HG03045 (cell line): ENCODE measurements at regions not wholly inside any gene's neighbourhood (a gene's known extent, or its start where the extent isn't known, plus 50 kb on each side); places are given as distances from the start of the nearest gene placed in this dataset.
"Not testable (repeated sequence)": the region's sequence is repeated elsewhere in the genome, so short reads cannot be mapped to it uniquely, and the experiment has no call there.

Source experiments
- ATAC-seq: cut with Tn5 transposase; IDR thresholded peaks from one replicate; pipeline ENCODE4 v1.9.1; 2021; ENCODE audit warnings: mild to moderate bottlenecking, moderate library complexity; ENCODE audit not compliant: unreplicated experiment

DNA sequence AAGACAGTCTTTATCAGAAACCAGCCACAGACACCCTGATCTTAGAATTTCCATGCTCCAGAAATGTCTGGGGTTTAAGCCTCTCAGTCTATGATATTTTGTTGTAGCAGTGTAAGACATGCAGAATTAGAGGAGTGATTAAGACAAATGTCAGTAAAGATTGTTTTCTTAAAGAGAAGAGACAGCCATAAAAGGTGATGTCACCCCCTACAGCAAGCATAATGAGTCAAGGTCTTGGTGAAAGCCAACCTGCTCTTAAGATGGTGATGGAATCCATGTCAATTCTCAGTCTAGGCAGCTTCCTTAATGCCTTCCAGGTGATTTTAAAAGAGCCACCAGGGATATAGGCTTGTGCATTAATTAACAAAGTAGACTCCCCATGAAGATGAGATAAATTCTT lies 849.9 kb upstream of the EPHA7 start:
- ATAC-seq: no peak

DNA sequence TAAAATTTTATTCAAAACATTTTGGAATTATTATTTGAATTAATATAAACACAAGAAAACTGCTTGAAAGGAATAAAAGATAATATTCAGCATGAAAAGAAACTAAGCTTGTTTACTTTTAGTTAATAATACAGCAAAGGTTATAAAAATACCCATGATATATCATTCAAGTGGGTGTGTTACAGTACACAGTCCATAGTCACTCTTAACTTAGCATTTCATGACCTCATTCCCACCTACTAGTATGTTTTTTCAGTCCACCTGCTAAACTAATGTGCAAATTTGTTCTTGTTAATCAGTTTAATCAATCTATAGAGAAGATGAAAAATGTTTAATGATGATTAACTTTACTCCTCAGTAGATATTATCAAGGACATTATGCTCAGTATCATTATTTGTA lies 841.4 kb upstream of the EPHA7 start:
- no peak for ATAC-seq

DNA sequence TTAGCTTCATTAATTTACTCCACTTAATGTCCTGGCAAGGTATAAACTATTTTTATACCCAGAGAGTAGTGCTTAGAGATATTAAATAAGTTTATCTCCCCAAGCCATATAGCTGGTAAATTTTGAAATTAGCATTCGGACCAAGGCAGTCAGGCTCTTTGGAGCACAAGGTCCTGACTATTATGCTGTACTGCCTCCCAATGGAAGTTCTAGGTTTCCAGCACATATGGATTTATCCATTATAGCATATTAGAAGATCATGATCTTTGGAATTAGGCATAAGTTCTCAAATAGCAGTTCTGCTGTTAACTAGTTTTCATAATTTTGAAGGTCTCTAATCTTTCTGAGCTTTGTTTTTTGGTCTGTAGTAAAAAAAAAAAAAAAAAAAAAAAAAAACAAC lies 835.3 kb upstream of the EPHA7 start:
- ATAC-seq: no peak

DNA sequence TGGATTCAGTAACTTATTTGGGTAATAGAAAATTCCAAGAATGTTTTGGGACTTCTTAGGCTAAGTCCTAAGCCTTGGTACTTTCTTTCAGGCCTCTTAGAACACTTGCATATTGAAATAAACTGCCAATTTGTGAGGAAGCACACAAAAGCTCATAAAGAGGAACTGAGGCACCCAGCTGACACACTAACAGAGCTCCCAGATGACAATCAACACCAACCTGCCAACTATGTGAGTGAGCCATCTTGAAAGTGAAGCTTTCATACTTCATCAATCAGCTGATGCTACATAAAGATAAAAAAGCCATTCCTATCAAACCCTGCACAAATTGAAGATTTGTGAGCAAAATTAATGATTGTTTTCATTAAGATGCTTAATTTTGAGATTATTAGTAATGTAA lies 832.5 kb upstream of the EPHA7 start:
- no peak for ATAC-seq

DNA sequence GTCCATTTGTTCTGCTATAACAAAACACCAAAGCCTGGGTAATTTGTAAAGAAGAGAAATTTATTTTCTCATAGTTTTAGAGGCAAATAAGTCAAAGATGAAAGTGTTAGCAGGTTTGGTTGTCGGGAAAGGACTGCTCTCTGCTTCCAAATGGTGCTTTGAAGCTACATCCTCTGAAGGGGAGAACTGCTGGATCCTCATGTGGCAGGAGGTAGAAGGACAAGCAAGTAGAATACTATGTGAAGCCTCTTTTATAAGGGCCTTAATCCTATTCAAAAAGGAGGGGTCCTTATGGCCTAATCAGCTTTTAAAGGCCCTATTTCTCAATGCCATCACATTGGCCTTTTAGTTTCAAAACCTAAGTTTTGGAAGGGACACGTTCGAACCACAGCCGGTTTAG lies 826.0 kb upstream of the EPHA7 start:
- ATAC-seq: no peak

DNA sequence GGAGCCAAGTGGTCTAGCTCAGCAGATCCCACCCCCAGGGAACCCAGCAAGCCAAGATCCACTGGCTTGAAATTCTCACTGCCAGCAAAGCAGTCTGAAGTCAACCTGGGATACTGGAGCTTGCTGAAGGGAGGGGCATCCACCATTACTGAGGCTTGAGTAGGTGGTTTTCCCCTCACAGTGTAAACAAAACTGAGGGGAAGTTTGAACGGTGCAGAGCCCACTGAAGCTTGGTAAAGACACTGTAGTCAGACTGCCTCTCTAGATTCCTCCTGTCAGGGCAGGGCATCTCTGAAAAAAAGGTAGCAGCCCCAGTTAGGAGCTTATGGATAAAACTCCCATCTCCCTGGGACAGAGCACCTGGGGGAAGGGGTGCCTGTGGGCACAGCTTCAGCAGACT lies 819.5 kb upstream of the EPHA7 start:
- no peak for ATAC-seq

DNA sequence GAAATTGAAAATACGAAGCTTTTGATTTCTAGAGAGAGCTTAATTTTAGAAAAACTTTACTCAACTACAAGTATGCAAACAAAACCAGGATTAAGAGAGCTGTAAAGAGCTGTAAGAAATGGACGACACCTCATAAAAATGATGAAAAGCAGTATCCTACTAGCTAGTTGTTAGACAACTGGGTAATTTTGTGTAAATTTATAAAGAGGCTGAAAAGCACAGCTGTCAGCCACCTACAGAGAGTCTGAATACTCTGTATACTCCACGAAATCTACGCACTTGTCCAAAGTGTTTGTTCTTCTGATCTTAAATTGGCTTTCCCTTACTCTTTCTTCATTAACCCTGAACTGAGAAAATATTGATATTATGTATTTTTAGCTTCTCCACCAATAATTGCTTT lies 808.4 kb upstream of the EPHA7 start:
- ATAC-seq: no peak

DNA sequence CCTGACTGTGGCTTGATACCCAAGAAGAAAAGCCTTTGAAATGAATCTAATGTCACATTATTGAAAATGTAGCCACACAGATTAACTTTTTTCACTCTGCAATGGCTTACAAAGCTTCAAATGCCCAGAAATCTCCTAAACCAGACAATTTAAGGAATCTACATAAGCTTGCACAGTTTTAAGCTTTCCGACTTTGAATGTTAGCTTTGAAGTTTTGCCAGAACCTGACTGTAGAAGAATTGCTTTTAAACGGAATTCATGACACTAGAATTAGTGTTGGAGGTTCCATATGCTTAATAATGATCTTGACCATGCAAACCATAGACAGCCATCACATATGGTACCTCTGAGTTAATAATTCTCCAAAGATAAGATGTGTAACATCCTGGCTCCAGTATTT lies 798.5 kb upstream of the EPHA7 start:
- no peak for ATAC-seq

DNA sequence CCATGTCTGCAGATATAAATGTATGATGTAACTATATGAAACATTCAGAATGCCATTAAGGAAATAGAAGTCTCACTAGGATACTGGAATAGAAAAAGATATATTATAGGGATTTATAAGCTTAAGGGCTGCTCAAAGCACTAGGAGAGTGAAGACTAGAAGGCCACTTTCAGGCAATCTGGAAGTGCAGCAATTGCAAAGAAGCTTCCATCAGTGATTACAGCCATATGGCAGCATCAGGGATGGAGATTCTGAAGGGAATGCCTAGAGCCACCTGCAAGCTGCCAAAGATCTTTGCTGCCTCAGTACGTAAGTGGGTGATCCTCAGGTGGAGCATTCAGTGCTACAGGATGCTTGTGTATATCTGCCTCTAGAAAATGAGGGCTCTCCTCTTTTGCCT lies 796.2 kb upstream of the EPHA7 start:
- ATAC-seq: no peak

DNA sequence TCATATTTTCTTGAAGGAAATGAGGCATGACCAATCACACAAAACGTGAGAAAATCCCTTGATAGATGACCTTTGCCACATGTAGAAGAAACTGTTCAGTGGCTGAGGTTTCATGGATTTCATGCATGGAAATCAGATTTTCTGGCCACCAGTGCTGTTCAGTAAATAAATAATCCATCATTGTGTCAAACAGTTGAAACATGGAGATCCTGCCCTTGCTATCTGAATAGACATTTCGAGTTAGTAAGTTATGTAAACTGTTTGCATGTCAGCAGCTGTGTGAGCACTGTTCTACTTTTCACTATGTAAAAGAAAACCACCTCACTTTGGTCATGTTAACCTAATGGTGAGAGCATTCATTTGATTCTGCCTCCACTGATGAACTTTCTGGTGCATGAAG lies 793.9 kb upstream of the EPHA7 start:
- ATAC-seq: no peak

DNA sequence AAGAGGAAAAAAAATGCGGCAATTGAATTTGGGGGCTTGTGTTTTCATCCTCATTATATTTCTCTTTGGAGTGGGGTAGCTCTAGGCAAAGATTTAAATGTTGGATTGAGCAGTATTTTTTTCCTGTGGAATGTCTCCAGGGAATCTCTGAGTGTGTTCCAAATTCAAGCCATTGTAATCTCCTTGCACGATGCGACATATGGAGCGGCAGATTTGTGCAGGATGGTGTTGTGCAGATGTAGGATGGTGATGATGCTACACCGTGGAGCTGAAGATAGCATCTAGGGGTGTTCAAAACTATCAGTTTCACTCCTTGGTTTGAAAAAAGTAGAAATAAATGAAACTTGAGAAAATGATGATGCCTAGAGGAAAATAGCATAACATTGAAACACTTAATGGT lies 777.5 kb upstream of the EPHA7 start:
- no peak for ATAC-seq

DNA sequence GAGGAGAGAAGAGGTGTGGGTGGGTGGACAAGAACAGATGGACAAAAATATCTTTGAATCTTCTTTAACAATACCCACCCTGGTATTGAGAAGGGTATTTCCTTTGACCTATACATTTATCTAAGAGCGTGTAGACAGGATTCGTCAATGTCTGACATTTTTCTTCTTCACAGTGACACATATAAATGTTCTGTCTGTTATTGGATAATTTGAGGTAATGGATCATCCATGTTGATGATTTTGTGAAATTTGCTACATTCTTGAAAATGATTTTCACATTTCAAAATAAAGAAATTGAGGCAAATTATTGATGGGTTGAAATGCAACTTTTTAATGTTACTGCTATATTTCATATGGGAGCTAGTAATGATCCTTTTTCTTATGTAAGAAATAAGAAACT lies 770.7 kb upstream of the EPHA7 start:
- ATAC-seq: no peak

DNA sequence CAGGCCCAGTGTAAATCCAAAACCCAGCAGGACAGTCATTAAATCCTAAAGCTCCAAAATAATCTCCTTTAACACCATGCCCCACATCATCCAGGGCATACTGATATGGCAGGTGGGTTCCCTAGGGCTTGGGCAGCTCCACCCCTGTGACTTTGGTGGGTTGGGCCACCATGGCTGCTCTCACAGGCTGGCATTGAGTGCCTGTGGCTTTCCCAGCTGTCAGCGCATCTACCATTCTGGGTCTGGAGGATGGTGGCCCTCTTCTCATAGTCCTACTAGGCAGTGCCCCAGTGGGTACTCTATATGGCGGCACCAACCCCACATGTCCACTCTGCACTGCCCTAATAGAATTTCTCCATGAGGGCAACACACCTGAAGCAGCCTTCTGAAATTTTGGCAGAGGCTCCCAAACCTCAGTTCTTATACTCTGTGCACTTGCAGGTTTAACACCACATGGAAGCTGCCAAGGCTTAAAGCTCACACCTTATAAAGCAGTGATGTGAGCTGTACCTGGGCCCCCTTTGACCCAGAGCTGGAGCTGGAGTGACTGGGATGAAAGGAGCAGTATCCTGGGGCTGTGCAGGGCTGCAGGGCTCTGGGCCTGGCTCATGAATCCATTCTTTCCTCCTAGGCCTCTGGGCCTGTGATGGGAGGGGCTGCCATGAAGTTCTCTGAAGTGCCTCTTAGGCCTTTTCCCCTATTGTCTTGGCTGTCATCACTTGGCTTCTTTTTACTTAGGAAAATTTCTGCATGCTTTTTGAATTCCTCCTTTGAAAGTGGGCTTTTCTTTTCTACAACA lies 765.5 kb upstream of the EPHA7 start:
- ATAC-seq: no peak

DNA sequence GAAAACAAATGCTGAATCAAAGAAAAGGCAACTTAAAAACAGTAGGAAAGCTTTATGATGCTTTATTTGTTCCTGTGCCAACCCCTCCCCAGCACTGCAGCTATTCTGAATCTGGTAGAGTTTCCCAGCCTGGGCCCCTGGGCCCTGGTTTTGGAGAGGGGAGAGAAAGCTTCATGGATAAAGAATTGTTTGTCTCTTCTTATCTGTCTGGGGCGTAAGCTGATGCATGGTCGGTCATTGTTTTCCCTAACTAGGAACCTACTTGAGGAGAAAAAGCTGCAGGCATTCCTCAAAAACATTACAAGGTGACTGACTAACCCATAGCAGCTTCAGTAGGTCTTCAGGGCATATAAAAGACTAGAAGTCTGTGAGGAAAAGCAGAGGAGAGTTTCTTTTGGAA lies 758.1 kb upstream of the EPHA7 start:
- ATAC-seq: no peak

DNA sequence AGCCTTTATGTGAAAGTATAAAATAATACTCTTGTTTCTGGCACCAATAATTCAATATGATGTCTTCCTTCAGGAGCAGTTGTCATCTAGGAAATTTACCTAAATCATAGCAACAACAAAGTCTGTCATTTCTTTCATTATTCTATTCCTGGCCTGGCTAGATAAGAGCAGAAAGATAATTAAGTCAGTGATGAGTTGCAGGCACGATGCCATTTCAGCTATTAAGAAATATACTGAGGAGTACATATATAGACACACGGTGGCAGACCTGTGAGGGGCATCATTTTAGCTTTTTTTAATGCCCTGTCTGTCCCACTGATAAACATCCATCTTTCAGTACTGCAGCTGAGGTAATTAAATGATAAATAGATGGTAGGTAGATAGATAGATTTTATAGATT lies 756.1 kb upstream of the EPHA7 start:
- ATAC-seq: no peak

DNA sequence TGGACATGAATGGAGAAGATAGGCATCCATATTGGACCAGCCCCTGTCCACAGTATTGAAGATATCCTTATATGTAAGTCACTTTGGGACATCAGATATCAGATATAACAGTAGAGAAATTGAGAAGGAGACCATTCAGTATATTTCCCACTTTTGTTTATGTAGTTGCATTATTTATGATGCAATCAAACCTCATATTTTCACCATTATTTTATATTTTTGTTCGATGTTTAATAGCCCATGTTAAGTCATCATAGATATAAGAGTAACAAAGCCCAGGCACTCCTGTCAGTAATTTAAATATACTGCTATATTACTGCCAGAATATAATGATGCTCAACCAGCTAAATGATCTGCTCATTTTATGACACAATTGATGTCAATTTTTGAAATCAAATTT lies 744.5 kb upstream of the EPHA7 start:
- no peak for ATAC-seq

DNA sequence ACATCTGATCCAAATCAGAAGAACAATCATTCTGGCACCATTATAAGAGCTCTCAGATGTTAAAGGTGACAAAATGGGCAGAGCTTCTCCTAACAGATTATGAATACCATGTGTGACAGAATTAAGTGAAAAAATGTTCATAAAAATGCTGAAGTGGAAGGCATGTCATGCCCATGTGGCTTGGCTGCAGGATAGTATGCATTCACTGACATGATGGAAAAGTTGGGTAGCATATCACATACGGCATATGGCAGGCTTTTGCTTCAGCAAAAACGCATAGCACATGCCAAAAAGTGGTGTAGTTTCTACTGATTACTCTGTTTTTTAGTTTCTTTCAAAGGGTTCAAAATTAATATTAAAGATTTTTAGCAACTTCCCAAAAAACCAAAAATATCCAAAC lies 731.5 kb upstream of the EPHA7 start:
- ATAC-seq: no peak

DNA sequence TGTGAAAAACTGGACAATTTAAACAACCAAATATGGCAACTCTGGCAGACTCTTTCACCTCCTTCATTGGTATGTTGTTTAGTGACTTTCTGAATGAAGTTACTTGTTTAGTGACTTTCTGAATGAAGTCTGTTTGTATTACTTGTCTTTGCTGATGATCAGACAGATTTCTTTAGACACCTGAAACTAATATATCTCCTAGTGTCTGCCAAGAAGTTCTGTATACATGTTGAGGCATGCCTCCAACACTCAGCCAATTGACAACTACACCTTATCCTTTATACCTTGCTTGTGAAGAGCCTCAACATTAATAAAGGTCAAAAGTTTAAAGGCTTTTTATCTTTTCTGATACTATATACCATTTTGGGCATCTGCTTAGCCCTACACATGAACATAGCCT lies 725.4 kb upstream of the EPHA7 start:
- no peak for ATAC-seq

DNA sequence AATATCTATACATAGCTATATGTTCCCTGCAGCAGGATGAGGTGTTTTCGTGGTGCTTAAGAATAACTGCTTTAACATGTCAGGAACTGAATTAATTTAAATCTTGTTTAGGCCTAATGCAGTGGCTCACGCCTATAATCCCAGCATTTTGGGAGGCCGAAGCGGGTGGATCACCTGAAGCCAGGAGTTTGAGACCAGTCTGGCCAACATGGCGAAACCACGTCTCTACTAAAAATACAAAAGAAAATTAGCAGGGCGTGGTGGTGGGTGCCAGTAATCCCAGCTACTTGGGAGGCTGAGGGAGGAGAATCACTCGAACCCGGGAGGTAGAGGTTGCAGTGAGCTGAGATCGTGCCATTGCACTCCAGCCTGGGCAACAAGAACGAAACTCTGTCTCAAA lies 717.8 kb upstream of the EPHA7 start:
- not testable (repeated sequence) for ATAC-seq

DNA sequence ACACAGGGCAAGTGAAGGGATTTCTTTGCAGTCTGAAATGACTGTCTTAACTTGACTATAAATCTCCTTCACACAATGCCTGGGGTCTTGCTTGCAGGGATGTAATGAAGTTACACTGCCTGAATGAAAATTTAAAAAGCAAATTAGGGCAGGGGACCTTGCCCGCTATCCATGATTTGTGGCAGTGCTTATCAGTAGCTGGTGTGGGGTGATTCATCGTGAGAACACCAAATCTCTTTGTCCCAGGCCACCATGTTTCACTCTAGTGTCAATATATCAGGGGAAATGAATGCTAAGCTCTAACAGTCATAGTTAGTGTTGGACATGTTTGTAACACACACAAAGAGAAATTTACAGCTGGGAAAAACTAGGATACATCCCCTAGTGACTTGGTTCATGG lies 713.7 kb upstream of the EPHA7 start:
- no peak for ATAC-seq

DNA sequence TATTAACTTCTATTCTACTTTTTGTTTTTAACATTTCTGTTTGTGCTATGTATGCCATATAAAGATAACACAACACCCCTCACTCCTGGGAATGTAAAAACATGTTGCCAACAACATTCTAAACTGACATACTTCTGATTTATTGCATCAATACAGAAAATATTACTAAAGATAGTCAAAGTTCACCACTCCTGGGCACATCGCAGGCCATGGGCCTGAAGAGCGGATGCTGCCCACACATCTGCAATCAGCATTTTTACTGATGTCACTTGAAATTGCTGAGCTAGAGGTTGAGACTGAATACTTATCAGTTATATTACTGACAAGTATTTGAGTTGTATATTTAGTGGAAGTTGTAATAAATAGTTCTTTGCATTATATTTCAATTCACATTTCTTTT lies 711.9 kb upstream of the EPHA7 start:
- no peak for ATAC-seq

DNA sequence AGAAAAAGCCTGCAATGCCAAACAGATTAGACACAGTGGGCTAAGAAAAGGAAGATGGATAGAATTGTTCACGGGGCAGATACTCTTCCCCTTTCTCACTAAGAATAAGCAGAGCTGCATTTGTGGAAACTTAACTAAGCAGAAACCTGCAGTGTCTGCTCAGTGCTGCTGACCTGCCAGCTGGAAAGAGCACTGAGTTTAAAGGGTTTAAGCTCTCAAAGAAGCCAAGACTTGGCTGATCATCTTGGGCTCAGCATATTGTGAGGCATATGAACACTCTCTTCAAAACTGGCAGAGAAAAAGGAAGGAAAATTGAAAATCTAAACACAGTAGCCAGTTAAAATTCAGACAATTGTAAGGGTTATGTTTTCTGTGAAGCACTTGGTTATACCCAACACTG lies 711.1 kb upstream of the EPHA7 start:
- no peak for ATAC-seq

DNA sequence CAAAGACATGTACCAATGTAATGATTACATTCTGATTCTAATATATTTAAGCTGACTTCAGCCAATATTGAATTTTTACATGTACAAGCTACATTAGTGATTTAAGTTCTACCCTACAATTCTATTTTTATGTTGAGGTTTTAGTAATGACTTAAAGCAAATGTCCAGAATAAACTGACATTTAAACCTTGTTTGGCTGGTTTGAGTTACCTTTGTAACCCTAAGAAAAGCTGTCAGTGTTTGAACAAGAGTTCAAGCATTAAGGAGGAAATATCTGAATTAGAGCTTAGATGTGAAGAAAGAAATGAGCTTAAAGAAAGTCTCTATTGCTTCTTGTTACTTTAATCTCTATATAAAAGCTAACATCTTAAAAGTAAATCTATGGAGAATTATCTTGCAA lies 710.6 kb upstream of the EPHA7 start:
- ATAC-seq: no peak
